ENCODE measurements at regions not wholly inside any gene's neighbourhood (a gene's known extent, or its start where the extent isn't known, plus 50 kb on each side); places are given as distances from the start of the nearest gene placed in this dataset.

DNA sequence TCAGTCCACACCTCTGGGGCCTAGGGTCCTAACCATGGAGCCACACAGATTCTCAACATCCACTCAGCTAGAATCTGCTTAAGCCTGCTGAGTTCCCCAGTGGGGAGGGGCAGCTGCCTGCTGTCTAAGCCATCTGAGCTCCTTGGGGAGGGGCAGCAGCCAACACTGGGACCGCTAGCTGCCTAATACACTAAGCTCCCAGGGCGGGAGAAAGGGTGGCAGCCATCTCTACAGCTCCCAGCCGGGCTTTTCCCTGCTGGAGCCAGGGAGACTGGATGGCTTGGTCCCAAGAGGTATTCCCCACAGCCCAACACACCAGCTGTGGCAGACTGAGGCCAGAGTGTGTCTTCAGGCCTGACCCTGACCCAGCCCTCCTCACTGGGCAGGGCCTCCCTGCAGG, 217.3 kb upstream of the TMEM45B start:
- Histone ChIP-seq H3K27ac (ENCODE audit: insufficient read depth, low read length) (no peak overlapping the region), H3K56ac (ENCODE audit: extremely low read depth, insufficient read depth, low read length) (no peak overlapping the region), H3K18ac (ENCODE audit: low read depth, low read length) (no peak overlapping the region), H3K23ac (ENCODE audit: low read depth, low read length) (no peak overlapping the region), H3K9me1 (ENCODE audit: insufficient read depth, low read length) (no peaks in the 10 kb centered on the region), H2BK20ac (ENCODE audit: low read depth, low read length) (no peak overlapping the region), H4K20me1 (ENCODE audit: insufficient read depth, low read length) (no peaks in the 10 kb centered on the region), H4K91ac (ENCODE audit: insufficient read depth, low read depth, low read length) (no peak overlapping the region), H2BK15ac (ENCODE audit: low read depth, low read length) (no peak overlapping the region), H2BK5ac (ENCODE audit: low read depth, low read length, poor library complexity, severe bottlenecking) (no peak overlapping the region), H3K9ac (ENCODE audit: low read depth, low read length) (no peak overlapping the region), H3K9me3 (ENCODE audit: control insufficient read depth, insufficient read depth, low read length) (no peaks in the 10 kb centered on the region), H3K36me3 (ENCODE audit: control insufficient read depth, insufficient read depth, low read length) (no peaks in the 10 kb centered on the region), H3K14ac (replicated peaks; ENCODE audit: low read depth, low read length) (no peak overlapping the region), H3K4me3 (ENCODE audit: insufficient read depth, low read depth, low read length) (no peak overlapping the region), H3K4me2 (ENCODE audit: low read depth, low read length) (no peak overlapping the region), H2AK9ac (replicated peaks; ENCODE audit: low read depth, low read length, poor library complexity) (no peak overlapping the region), H2AFZ (replicated peaks; ENCODE audit: low read length, poor library complexity) (no peak overlapping the region), H4K5ac (ENCODE audit: low read depth, low read length) (no peak overlapping the region), H2BK120ac (ENCODE audit: low read depth, low read length) (no peak overlapping the region), H2AK5ac (ENCODE audit: low read depth, low read length) (no peak overlapping the region), H3K79me1 (ENCODE audit: low read depth in 1 of 2, low read length in 2 of 2) (no peaks in the 10 kb centered on the region), H3K4me1 (ENCODE audit: control insufficient read depth, insufficient read depth, low read length) (no peaks in the 10 kb centered on the region), H3K4ac (ENCODE audit: low read depth, low read length) (no peak overlapping the region), H3K27me3 (ENCODE audit: control insufficient read depth, insufficient read depth, low read length) (no peaks in the 10 kb centered on the region), H4K8ac (ENCODE audit: low read depth in 2 of 2, low read length in 2 of 2) (no peak overlapping the region)
- dilution Hi-C loops (cut with HindIII; ENCODE audit: low sequenced_read_pairs, unreplicated experiment) (no loop called here), intact Hi-C loops (cut with micrococcal nuclease) (no loop called here), in situ Hi-C loops (cut with MboI; ENCODE audit: low sequenced_read_pairs) (no loop called here)
- POLR2A ChIA-PET (ENCODE audit: unreplicated experiment), result no interaction called here
- BruUV-seq (replicated peaks), result no TSS peak
- TF ChIP-seq POLR2A (IDR thresholded peaks at IDR 0.05; ENCODE audit: low read depth, low read length) (no peak), CHD1 (IDR thresholded peaks at IDR 0.05; ENCODE audit: low read depth, low read length) (no peak), BHLHE40 (IDR thresholded peaks at IDR 0.05; ENCODE audit: low read depth, low read length) (no peak), MXI1 (IDR thresholded peaks at IDR 0.05; ENCODE audit: borderline replicate concordance, low read depth, low read length) (no peak), FOS (IDR thresholded peaks at IDR 0.05; ENCODE audit: low read depth, low read length) (no peak), MAFK (IDR thresholded peaks at IDR 0.05; ENCODE audit: low read depth, low read length) (no peak), NFE2L2 (IDR thresholded peaks at IDR 0.05; ENCODE audit: low read depth, low read length) (no peak), RCOR1 (IDR thresholded peaks at IDR 0.05; ENCODE audit: insufficient replicate concordance, low read length) (no peak), CEBPB (IDR thresholded peaks at IDR 0.05; ENCODE audit: low read depth, low read length) (no peak), RAD21 (IDR thresholded peaks at IDR 0.05; ENCODE audit: low read length) (no peak), SMC3 (IDR thresholded peaks at IDR 0.05; ENCODE audit: low read depth, low read length) (no peak), RFX5 (IDR thresholded peaks at IDR 0.05; ENCODE audit: low read depth, low read length) (no peak), MAZ (IDR thresholded peaks at IDR 0.05; ENCODE audit: borderline replicate concordance, low read depth, low read length) (no peak)
- TF ChIP-seq, protein P1, sequence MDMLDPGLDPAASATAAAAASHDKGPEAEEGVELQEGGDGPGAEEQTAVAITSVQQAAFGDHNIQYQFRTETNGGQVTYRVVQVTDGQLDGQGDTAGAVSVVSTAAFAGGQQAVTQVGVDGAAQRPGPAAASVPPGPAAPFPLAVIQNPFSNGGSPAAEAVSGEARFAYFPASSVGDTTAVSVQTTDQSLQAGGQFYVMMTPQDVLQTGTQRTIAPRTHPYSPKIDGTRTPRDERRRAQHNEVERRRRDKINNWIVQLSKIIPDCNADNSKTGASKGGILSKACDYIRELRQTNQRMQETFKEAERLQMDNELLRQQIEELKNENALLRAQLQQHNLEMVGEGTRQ (IDR thresholded peaks at IDR 0.05; ENCODE audit: low read depth, low read length), result no peak
- TF ChIP-seq, protein P2, sequence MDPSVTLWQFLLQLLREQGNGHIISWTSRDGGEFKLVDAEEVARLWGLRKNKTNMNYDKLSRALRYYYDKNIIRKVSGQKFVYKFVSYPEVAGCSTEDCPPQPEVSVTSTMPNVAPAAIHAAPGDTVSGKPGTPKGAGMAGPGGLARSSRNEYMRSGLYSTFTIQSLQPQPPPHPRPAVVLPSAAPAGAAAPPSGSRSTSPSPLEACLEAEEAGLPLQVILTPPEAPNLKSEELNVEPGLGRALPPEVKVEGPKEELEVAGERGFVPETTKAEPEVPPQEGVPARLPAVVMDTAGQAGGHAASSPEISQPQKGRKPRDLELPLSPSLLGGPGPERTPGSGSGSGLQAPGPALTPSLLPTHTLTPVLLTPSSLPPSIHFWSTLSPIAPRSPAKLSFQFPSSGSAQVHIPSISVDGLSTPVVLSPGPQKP (IDR thresholded peaks at IDR 0.05; ENCODE audit: borderline replicate concordance, low read depth, low read length), result no peak
- TF ChIP-seq, protein P3, sequence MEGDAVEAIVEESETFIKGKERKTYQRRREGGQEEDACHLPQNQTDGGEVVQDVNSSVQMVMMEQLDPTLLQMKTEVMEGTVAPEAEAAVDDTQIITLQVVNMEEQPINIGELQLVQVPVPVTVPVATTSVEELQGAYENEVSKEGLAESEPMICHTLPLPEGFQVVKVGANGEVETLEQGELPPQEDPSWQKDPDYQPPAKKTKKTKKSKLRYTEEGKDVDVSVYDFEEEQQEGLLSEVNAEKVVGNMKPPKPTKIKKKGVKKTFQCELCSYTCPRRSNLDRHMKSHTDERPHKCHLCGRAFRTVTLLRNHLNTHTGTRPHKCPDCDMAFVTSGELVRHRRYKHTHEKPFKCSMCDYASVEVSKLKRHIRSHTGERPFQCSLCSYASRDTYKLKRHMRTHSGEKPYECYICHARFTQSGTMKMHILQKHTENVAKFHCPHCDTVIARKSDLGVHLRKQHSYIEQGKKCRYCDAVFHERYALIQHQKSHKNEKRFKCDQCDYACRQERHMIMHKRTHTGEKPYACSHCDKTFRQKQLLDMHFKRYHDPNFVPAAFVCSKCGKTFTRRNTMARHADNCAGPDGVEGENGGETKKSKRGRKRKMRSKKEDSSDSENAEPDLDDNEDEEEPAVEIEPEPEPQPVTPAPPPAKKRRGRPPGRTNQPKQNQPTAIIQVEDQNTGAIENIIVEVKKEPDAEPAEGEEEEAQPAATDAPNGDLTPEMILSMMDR (conservative IDR thresholded peaks at IDR 0.05; ENCODE audit: low read depth, low read length), result no peak
- no peak for DNase-seq
- 47% methylated on average over 2 of the region's 3 CpGs; no CpG with 5 or more reads in 1 of the 2 experiments for WGBS, 2 experiments (ENCODE audit: extremely low coverage in 2 of 2, insufficient read length in 1 of 2)
- CTCF ChIA-PET, result no interaction called here
- no peak for ATAC-seq (ENCODE audit: low read depth)

All from IMR-90 (cell line).